Astrocyte (in vitro differentiated cells and primary cell): ENCODE measurements at regions not wholly inside any gene's neighbourhood (a gene's known extent, or its start where the extent isn't known, plus 50 kb on each side); places are given as distances from the start of the nearest gene placed in this dataset.

ENCODE experiments used
- CTCF ChIP-seq: IDR thresholded peaks from 2 replicates; pipeline ENCODE4 v1.5.1; 2011; ENCODE audit warnings: low read depth, mild to moderate bottlenecking, inconsistent platforms, low read length, moderate library complexity; ENCODE audit not compliant: insufficient read depth
- EZH2 ChIP-seq: IDR thresholded peaks from 2 replicates; pipeline ENCODE4 v1.6.1; 2012; ENCODE audit warnings: mild to moderate bottlenecking, low read length, inconsistent platforms; ENCODE audit not compliant: insufficient read depth

GRCh38 chr6:33508935-33509926 is 54.9 kb downstream of the ZBTB9 start:
- TF ChIP-seq EZH2 (no peak), CTCF (no peak)
